ENCODE measurements at regions not wholly inside any gene's neighbourhood (a gene's known extent, or its start where the extent isn't known, plus 50 kb on each side); places are given as distances from the start of the nearest gene placed in this dataset.

- TF ChIP-seq CTCF (IDR thresholded peaks at IDR 0.05; ENCODE audit: control insufficient read depth, extremely low read depth, insufficient read depth), result no peak
- no peak overlapping the region for H3K4me3 ChIP-seq (ENCODE audit: low read depth, low read length)
- no peak for DNase-seq (ENCODE audit: low read depth)
These were observed 94.5 kb upstream of the RPS6KA2 start for GRCh38 chr6:166721576-166721975.

GRCh38 chr6:166720856-166721255, 93.8 kb upstream of the RPS6KA2 start:
- no peak for TF ChIP-seq CTCF (IDR thresholded peaks at IDR 0.05; ENCODE audit: control insufficient read depth, extremely low read depth, insufficient read depth)
- no peak for DNase-seq (ENCODE audit: low read depth)
- no peak overlapping the region for H3K4me3 ChIP-seq (ENCODE audit: low read depth, low read length)

- DNase-seq (ENCODE audit: low read depth), result no peak
- no peak overlapping the region for H3K4me3 ChIP-seq (ENCODE audit: low read depth, low read length)
- no peak for TF ChIP-seq CTCF (IDR thresholded peaks at IDR 0.05; ENCODE audit: control insufficient read depth, extremely low read depth, insufficient read depth)
These were observed 92.0 kb upstream of the RPS6KA2 start for GRCh38 chr6:166719019-166719418.

GRCh38 chr6:166718516-166718915, 91.5 kb upstream of the RPS6KA2 start:
- no peak for TF ChIP-seq CTCF (IDR thresholded peaks at IDR 0.05; ENCODE audit: control insufficient read depth, extremely low read depth, insufficient read depth)
- no peak overlapping the region for H3K4me3 ChIP-seq (ENCODE audit: low read depth, low read length)
- DNase-seq (ENCODE audit: low read depth), result no peak

GRCh38 chr6:166716910-166717617, 90.0 kb upstream of the RPS6KA2 start:
- no peak for TF ChIP-seq CTCF (IDR thresholded peaks at IDR 0.05; ENCODE audit: control insufficient read depth, extremely low read depth, insufficient read depth)
- no peak for DNase-seq (ENCODE audit: low read depth)
- H3K4me3 ChIP-seq (ENCODE audit: low read depth, low read length), result no peak overlapping the region

- DNase-seq (ENCODE audit: low read depth), result no peak
- H3K4me3 ChIP-seq (ENCODE audit: low read depth, low read length), result no peak overlapping the region
- no peak for TF ChIP-seq CTCF (IDR thresholded peaks at IDR 0.05; ENCODE audit: control insufficient read depth, extremely low read depth, insufficient read depth)
These were observed 88.9 kb upstream of the RPS6KA2 start for GRCh38 chr6:166715992-166716391.

- DNase-seq (ENCODE audit: low read depth), result no peak
- TF ChIP-seq CTCF (IDR thresholded peaks at IDR 0.05; ENCODE audit: control insufficient read depth, extremely low read depth, insufficient read depth), result no peak
- no peak overlapping the region for H3K4me3 ChIP-seq (ENCODE audit: low read depth, low read length)
These were observed 88.0 kb upstream of the RPS6KA2 start for GRCh38 chr6:166715065-166715464.
